ENCODE measurements at regions not wholly inside any gene's neighbourhood (a gene's known extent, or its start where the extent isn't known, plus 50 kb on each side); places are given as distances from the start of the nearest gene placed in this dataset.

DNA sequence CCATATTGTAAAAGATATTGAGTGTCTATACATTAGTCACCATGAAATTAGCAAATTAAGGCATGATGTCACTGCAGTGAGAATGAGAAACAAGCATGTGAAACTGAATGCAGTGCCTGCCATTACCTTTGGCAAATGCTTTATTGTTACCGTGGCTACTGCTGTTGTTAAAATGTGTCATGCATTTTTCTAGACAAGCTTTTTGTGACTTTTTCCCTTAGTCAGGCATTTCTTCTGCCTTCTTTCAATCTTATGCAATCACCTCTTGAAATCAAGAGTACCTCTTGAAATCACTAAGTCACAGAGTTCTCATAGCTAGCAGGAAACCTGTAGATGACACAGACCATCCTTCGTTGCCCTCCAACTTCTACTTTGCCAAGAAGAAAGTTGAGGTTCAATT, 461.7 kb upstream of the TENM4 start:
- H3K4ac ChIP-seq (ENCODE audit: low read depth, low read length) = no peak overlapping the region
- H2AK5ac ChIP-seq (ENCODE audit: low read length) = no peak overlapping the region
- no peak overlapping the region for H4K12ac ChIP-seq (ENCODE audit: low read depth, low read length)
- no peak overlapping the region for H2BK12ac ChIP-seq (ENCODE audit: low read length)
- no peaks in the 10 kb centered on the region for H3K36me3 ChIP-seq (ENCODE audit: control insufficient read depth in 1 of 2, insufficient read depth in 2 of 2, low read length in 2 of 2)
- no peak overlapping the region for H4K8ac ChIP-seq (ENCODE audit: low read depth, low read length)
- no peak overlapping the region for H3K18ac ChIP-seq (ENCODE audit: low read length)
- H2BK120ac ChIP-seq (ENCODE audit: insufficient read depth, low read length, poor library complexity) = no peak overlapping the region
- no peak overlapping the region for H3K14ac ChIP-seq (ENCODE audit: low read length)
- no peak overlapping the region for H3K9ac ChIP-seq (ENCODE audit: low read length)
- no CpG with 5 or more reads among the region's 2 CpGs for WGBS (ENCODE audit: extremely low coverage, insufficient coverage, insufficient read length)
- no peak overlapping the region for H3K23ac ChIP-seq (ENCODE audit: low read length)
- H4K91ac ChIP-seq (ENCODE audit: low read depth, low read length) = no peak overlapping the region
- H3K4me2 ChIP-seq (ENCODE audit: low read length) = no peak overlapping the region
- no peaks in the 10 kb centered on the region for H3K79me1 ChIP-seq (ENCODE audit: low read length)
- no peaks in the 10 kb centered on the region for H3K9me3 ChIP-seq (ENCODE audit: insufficient read depth, low read depth, low read length)
- peak in 1 of 2 donors; percentile 1 for DNase-seq
- no peak overlapping the region for H2AFZ ChIP-seq (ENCODE audit: insufficient read depth, low read length, poor library complexity)
- H3K4me3 ChIP-seq (ENCODE audit: low read depth, low read length) = no peak overlapping the region
- H2BK5ac ChIP-seq (ENCODE audit: low read depth, low read length, poor library complexity) = no peak overlapping the region
- H3K4me1 ChIP-seq (ENCODE audit: control insufficient read depth in 1 of 2, insufficient read depth in 2 of 2, low read length in 2 of 2) = no peaks in the 10 kb centered on the region
- no peaks in the 10 kb centered on the region for H3K79me2 ChIP-seq (ENCODE audit: control insufficient read depth, insufficient read depth, low read length, poor library complexity)
- H3K27ac ChIP-seq (ENCODE audit: low read depth, low read length) = no peak overlapping the region
- H3K27me3 ChIP-seq (ENCODE audit: insufficient read depth, low read length) = no peaks in the 10 kb centered on the region

DNA sequence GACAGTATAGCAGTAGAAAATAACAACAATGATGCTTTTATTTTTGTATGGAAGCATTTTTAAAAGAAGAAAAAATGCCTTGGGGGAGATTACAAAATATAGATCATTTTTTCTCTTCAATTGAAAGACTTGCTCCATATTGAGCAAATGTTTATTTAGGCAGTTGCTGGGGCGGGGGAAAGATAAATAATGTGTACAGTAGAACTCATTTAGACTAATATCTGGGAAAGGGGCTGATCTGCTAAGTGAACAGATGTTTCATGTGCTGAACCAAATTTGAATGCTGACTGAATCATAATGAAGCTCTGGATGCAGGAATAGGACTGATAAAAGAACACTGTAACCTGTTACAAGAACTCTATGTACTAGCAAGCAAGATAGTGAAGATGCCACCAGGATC, 457.1 kb upstream of the TENM4 start:
- Histone ChIP-seq H3K36me3 (ENCODE audit: control insufficient read depth in 1 of 2, insufficient read depth in 2 of 2, low read length in 2 of 2) (no peaks in the 10 kb centered on the region), H3K14ac (ENCODE audit: low read length) (no peak overlapping the region), H3K18ac (ENCODE audit: low read length) (no peak overlapping the region), H4K91ac (ENCODE audit: low read depth, low read length) (no peak overlapping the region), H3K4me3 (ENCODE audit: low read depth, low read length) (no peak overlapping the region), H2BK5ac (ENCODE audit: low read depth, low read length, poor library complexity) (no peak overlapping the region), H3K9me3 (ENCODE audit: insufficient read depth, low read depth, low read length) (peaks cover 2% of the 10 kb centered on the region), H3K27me3 (ENCODE audit: insufficient read depth, low read length) (no peaks in the 10 kb centered on the region), H3K4me1 (ENCODE audit: control insufficient read depth in 1 of 2, insufficient read depth in 2 of 2, low read length in 2 of 2) (no peaks in the 10 kb centered on the region), H3K23ac (ENCODE audit: low read length) (no peak overlapping the region), H2AK5ac (ENCODE audit: low read length) (no peak overlapping the region), H2BK120ac (ENCODE audit: insufficient read depth, low read length, poor library complexity) (no peak overlapping the region), H2BK12ac (ENCODE audit: low read length) (no peak overlapping the region), H3K4me2 (ENCODE audit: low read length) (no peak overlapping the region), H3K79me2 (ENCODE audit: control insufficient read depth, insufficient read depth, low read length, poor library complexity) (no peaks in the 10 kb centered on the region), H3K27ac (ENCODE audit: low read depth, low read length) (no peak overlapping the region), H3K4ac (ENCODE audit: low read depth, low read length) (no peak overlapping the region), H3K9ac (ENCODE audit: low read length) (no peak overlapping the region), H4K8ac (ENCODE audit: low read depth, low read length) (no peak overlapping the region), H4K12ac (ENCODE audit: low read depth, low read length) (no peak overlapping the region), H2AFZ (ENCODE audit: insufficient read depth, low read length, poor library complexity) (no peak overlapping the region), H3K79me1 (ENCODE audit: low read length) (no peaks in the 10 kb centered on the region)
- no CpG with 5 or more reads among the region's 1 CpG for whole genome bisulfite sequencing (ENCODE audit: extremely low coverage, insufficient coverage, insufficient read length)
- DNase-seq = no peak

DNA sequence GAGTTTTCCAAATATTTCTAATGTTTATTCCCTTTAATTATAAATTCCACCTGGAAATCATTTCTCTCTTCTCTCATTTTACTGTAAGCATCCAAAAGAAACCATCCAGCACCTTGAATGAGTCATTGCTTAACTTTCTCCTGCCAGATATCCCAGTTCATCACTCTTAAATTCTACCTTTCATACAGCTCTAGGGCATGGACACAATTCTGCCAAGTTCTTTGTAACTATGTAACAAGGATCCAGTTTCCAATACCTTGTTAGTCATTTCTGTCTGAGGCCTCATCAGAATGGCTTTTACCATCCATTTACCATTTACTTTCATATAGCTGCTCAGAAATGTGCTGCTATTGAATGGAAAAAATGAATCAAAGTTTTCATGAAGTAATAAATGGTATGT, 455.4 kb upstream of the TENM4 start:
- Histone ChIP-seq H3K18ac (ENCODE audit: low read length) (no peak overlapping the region), H3K79me1 (ENCODE audit: low read length) (no peaks in the 10 kb centered on the region), H2BK12ac (ENCODE audit: low read length) (no peak overlapping the region), H3K27me3 (ENCODE audit: insufficient read depth, low read length) (no peaks in the 10 kb centered on the region), H3K4ac (ENCODE audit: low read depth, low read length) (no peak overlapping the region), H3K23ac (ENCODE audit: low read length) (no peak overlapping the region), H2BK120ac (ENCODE audit: insufficient read depth, low read length, poor library complexity) (no peak overlapping the region), H2BK5ac (ENCODE audit: low read depth, low read length, poor library complexity) (no peak overlapping the region), H3K4me3 (ENCODE audit: low read depth, low read length) (no peak overlapping the region), H3K36me3 (ENCODE audit: control insufficient read depth in 1 of 2, insufficient read depth in 2 of 2, low read length in 2 of 2) (no peaks in the 10 kb centered on the region), H3K9ac (ENCODE audit: low read length) (no peak overlapping the region), H2AFZ (ENCODE audit: insufficient read depth, low read length, poor library complexity) (no peak overlapping the region), H3K4me1 (ENCODE audit: control insufficient read depth in 1 of 2, insufficient read depth in 2 of 2, low read length in 2 of 2) (no peaks in the 10 kb centered on the region), H2AK5ac (ENCODE audit: low read length) (no peak overlapping the region), H3K14ac (ENCODE audit: low read length) (no peak overlapping the region), H3K27ac (ENCODE audit: low read depth, low read length) (no peak overlapping the region), H3K79me2 (ENCODE audit: control insufficient read depth, insufficient read depth, low read length, poor library complexity) (no peaks in the 10 kb centered on the region), H3K9me3 (ENCODE audit: insufficient read depth, low read depth, low read length) (peaks cover 2% of the 10 kb centered on the region), H4K12ac (ENCODE audit: low read depth, low read length) (no peak overlapping the region), H4K91ac (ENCODE audit: low read depth, low read length) (no peak overlapping the region), H3K4me2 (ENCODE audit: low read length) (no peak overlapping the region), H4K8ac (ENCODE audit: low read depth, low read length) (no peak overlapping the region)
- DNase-seq = no peak

DNA sequence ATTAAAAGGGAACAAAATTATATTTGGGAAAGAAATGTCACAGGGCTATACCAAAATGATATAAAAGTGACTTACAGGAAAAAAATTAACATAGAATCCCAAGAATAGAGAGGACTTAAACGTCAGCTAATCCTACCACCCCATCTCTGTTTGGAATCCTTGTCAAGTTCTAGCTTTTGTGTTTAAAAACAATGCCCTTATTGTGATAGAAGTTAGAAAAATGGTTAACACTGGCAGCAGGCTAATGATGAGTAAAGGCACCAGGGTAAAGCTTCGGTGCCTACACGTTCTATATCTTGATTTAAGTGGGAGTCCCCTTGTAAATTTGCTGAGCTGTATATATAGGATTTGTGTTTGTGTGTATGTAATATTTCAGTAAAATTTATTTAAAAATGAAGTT, 453.3 kb upstream of the TENM4 start:
- H2BK12ac ChIP-seq (ENCODE audit: low read length) = no peak overlapping the region
- no peak overlapping the region for H3K18ac ChIP-seq (ENCODE audit: low read length)
- no peaks in the 10 kb centered on the region for H3K79me1 ChIP-seq (ENCODE audit: low read length)
- no peaks in the 10 kb centered on the region for H3K36me3 ChIP-seq (ENCODE audit: control insufficient read depth in 1 of 2, insufficient read depth in 2 of 2, low read length in 2 of 2)
- H4K91ac ChIP-seq (ENCODE audit: low read depth, low read length) = no peak overlapping the region
- no peaks in the 10 kb centered on the region for H3K79me2 ChIP-seq (ENCODE audit: control insufficient read depth, insufficient read depth, low read length, poor library complexity)
- no peak overlapping the region for H3K23ac ChIP-seq (ENCODE audit: low read length)
- H3K9me3 ChIP-seq (ENCODE audit: insufficient read depth, low read depth, low read length) = peaks cover 2% of the 10 kb centered on the region
- H2AK5ac ChIP-seq (ENCODE audit: low read length) = no peak overlapping the region
- no peak overlapping the region for H4K12ac ChIP-seq (ENCODE audit: low read depth, low read length)
- H3K4me2 ChIP-seq (ENCODE audit: low read length) = no peak overlapping the region
- no peak overlapping the region for H4K8ac ChIP-seq (ENCODE audit: low read depth, low read length)
- H3K4me1 ChIP-seq (ENCODE audit: control insufficient read depth in 1 of 2, insufficient read depth in 2 of 2, low read length in 2 of 2) = no peaks in the 10 kb centered on the region
- no peak overlapping the region for H2AFZ ChIP-seq (ENCODE audit: insufficient read depth, low read length, poor library complexity)
- no peaks in the 10 kb centered on the region for H3K27me3 ChIP-seq (ENCODE audit: insufficient read depth, low read length)
- DNase-seq = no peak
- no peak overlapping the region for H3K4me3 ChIP-seq (ENCODE audit: low read depth, low read length)
- H3K9ac ChIP-seq (ENCODE audit: low read length) = no peak overlapping the region
- H3K14ac ChIP-seq (ENCODE audit: low read length) = no peak overlapping the region
- no peak overlapping the region for H3K27ac ChIP-seq (ENCODE audit: low read depth, low read length)
- no peak overlapping the region for H3K4ac ChIP-seq (ENCODE audit: low read depth, low read length)
- no peak overlapping the region for H2BK5ac ChIP-seq (ENCODE audit: low read depth, low read length, poor library complexity)
- H2BK120ac ChIP-seq (ENCODE audit: insufficient read depth, low read length, poor library complexity) = no peak overlapping the region
- WGBS (ENCODE audit: extremely low coverage, insufficient coverage, insufficient read length) = no CpG with 5 or more reads among the region's 3 CpGs

DNA sequence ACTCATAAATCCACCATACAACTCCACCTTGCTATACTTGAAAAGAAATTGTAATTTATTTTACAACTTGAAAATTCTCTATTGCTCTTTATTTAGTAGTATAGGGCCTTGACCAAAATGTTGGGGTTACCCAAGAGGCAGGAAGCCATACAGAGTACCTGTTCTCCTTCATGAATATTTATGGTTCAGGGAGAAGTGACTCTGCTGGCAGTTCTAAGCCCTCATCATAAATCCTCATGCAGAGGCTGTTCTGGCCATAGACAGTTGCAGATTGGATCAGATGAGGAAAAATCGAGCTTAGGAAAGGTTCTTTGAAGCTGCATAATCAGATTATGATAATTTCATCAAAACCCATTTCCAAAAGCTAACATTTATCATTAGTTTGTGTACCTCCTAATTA, 449.4 kb upstream of the TENM4 start:
- WGBS (ENCODE audit: extremely low coverage, insufficient coverage, insufficient read length) = no CpG with 5 or more reads among the region's 1 CpG
- H3K27me3 ChIP-seq (ENCODE audit: insufficient read depth, low read length) = no peaks in the 10 kb centered on the region
- H4K8ac ChIP-seq (ENCODE audit: low read depth, low read length) = no peak overlapping the region
- H4K12ac ChIP-seq (ENCODE audit: low read depth, low read length) = no peak overlapping the region
- no peaks in the 10 kb centered on the region for H3K79me2 ChIP-seq (ENCODE audit: control insufficient read depth, insufficient read depth, low read length, poor library complexity)
- H2AFZ ChIP-seq (ENCODE audit: insufficient read depth, low read length, poor library complexity) = no peak overlapping the region
- DNase-seq = no peak
- H3K4me3 ChIP-seq (ENCODE audit: low read depth, low read length) = no peak overlapping the region
- H3K9me3 ChIP-seq (ENCODE audit: insufficient read depth, low read depth, low read length) = no peaks in the 10 kb centered on the region
- no peak overlapping the region for H2BK120ac ChIP-seq (ENCODE audit: insufficient read depth, low read length, poor library complexity)
- no peak overlapping the region for H4K91ac ChIP-seq (ENCODE audit: low read depth, low read length)
- no peak overlapping the region for H3K27ac ChIP-seq (ENCODE audit: low read depth, low read length)
- no peak overlapping the region for H3K23ac ChIP-seq (ENCODE audit: low read length)
- no peak overlapping the region for H2BK12ac ChIP-seq (ENCODE audit: low read length)
- no peaks in the 10 kb centered on the region for H3K36me3 ChIP-seq (ENCODE audit: control insufficient read depth in 1 of 2, insufficient read depth in 2 of 2, low read length in 2 of 2)
- H3K18ac ChIP-seq (ENCODE audit: low read length) = no peak overlapping the region
- H3K79me1 ChIP-seq (ENCODE audit: low read length) = no peaks in the 10 kb centered on the region
- no peak overlapping the region for H3K4ac ChIP-seq (ENCODE audit: low read depth, low read length)
- H3K4me2 ChIP-seq (ENCODE audit: low read length) = no peak overlapping the region
- no peak overlapping the region for H3K9ac ChIP-seq (ENCODE audit: low read length)
- H3K14ac ChIP-seq (ENCODE audit: low read length) = no peak overlapping the region
- no peaks in the 10 kb centered on the region for H3K4me1 ChIP-seq (ENCODE audit: control insufficient read depth in 1 of 2, insufficient read depth in 2 of 2, low read length in 2 of 2)
- no peak overlapping the region for H2AK5ac ChIP-seq (ENCODE audit: low read length)
- H2BK5ac ChIP-seq (ENCODE audit: low read depth, low read length, poor library complexity) = no peak overlapping the region

Data from trophoblast cell (in vitro differentiated cells and primary cell).